Globus pallidus (tissue), 1 donor: ENCODE measurements at regions not wholly inside any gene's neighbourhood (a gene's known extent, or its start where the extent isn't known, plus 50 kb on each side); places are given as distances from the start of the nearest gene placed in this dataset.
A peak's percentile ranks its signal among the peaks of the same experiment; 100 is the strongest.

Source experiments
- DNase-seq: peaks from one replicate; pipeline ENCODE4 v3.0.0-alpha.2; 2015; ENCODE audit warnings: low spot score

- DNase-seq, result no peak
Measured at GRCh38 chr16:64540434-64540833, 581.4 kb downstream of the CDH11 start.

DNA sequence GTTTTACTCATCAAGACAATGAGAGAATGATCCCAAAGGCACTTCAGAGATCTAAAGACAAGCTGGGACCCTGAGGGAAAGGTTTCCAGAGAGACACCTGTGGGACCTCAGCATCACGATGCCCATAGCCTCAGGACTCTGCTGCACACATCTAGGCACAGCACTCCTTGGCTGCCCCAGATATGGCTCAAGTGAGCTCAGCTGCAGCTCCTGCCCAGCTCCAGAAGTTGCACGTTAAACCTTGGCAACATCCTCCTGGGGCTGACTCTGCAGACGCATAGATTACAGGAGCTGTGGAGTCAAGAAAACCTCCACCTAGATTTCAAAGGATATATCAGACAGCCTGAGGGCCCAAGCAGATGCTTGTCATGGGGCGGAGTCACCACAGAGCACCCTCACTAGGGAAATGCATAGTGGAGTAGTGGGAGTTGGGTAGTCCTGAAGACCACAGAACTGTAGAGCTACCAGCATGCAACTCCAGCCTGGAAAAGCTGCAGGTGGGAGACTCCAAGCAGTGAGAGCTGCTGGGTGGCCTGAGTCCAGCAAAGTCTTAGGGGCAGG is 582.0 kb downstream of the CDH11 start:
- no peak for DNase-seq

GRCh38 chr16:64534180-64534780 is 587.6 kb downstream of the CDH11 start:
- DNase-seq, result no peak

DNA sequence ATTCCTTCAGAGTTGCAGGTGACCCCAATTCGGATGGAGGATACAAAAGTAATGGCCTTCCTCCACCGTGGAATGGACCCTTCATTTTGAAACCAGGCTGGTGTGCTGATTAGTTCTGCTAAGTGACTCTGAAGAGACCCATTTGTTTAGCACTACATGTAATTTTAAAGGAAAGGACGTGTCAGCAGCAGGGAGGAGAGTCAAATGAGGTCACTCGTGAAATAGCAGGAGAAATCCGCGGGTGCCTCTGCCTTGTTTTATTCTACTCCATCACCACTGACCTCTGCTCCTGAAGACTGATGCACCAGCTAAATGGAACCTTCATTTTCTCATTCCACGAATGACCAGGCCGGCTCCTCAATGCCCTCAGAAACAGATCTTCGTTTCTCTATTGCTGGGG is 589.2 kb downstream of the CDH11 start:
- DNase-seq, result no peak

- no peak for DNase-seq
Measured at GRCh38 chr16:64532117-64532516, 589.7 kb downstream of the CDH11 start.

GRCh38 chr16:64531401-64531800 is 590.5 kb downstream of the CDH11 start:
- DNase-seq, result no peak

DNA sequence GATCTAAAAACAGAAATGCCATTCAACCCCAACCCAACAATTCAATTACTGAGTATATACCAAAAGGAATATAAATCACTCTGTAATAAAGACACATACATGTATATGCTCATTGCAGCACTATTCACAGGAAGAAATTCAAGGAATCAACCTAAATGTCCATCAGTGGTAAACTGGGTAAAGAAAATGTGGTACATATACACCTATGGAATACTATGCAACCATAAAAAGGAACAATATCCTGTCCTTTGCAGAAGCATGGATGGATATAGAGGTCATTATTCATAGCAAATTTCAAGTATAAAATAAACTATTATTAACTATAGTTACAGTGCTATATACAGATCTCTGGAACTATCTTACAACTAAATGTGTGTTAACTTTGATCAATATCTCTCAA is 599.3 kb downstream of the CDH11 start:
- no peak for DNase-seq

- DNase-seq, result no peak
Measured at GRCh38 chr16:64513871-64514270, 608.0 kb downstream of the CDH11 start.

GRCh38 chr16:64507240-64508024 is 614.4 kb downstream of the CDH11 start:
- DNase-seq, result no peak

GRCh38 chr16:64499211-64499610 is 622.7 kb downstream of the CDH11 start:
- no peak for DNase-seq

DNA sequence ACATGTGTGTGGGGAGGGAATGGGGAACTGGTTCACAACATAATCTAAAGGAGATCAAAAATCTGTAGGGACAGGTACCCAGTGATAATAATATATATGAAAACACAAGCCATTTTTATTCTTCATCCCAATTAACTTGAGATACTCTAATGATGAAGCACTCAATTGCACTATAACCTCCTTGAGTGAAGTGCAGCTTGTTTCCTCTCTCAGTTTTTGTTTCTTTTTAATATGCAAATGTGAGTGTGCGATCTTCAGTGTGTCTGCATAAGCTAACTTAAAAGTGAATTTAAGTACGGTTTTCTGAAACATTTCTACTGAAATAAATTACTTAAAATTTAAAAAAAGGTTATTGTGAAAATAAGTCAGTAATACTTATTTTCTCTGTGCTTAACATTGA is 623.5 kb downstream of the CDH11 start:
- DNase-seq, result no peak

DNA sequence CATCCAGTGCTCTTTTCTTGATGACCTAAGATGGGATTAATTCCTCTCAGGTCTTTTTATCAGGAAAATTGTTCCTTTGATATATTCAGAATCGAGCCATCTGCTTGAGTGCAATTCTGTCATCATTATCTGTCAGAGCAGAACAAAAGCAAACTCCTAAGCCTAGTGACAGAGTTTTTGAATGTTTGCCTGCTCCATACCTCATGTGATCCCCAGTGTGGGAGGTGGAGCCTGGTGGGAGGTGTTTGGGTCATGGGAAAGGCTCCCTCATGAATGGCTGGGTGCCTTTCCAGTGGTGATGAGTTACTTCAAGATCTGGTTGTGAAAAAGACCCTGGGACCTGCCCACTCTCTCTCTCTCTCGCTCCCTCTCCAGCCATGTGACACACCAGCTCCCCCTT is 628.2 kb downstream of the CDH11 start:
- no peak for DNase-seq

GRCh38 chr16:64489449-64489848 is 632.4 kb downstream of the CDH11 start:
- peak; percentile 13 for DNase-seq

DNA sequence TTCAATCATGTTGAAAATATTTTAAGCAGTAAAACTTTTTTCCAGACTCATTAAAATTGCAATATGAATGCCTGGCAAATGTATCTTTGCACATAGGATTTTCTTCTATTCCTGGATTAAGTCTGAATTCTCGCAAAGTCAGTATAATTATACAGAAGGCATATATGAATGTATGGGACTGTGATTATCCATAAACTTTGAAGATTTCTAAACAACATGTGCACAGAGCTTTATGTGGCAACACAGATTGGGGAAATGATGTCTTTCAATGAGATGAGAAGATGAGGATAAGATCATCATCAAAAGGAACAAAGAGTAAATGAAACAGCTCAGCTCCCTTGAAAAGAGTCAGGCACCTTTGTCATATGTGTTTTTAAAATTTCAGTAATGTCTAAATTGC is 635.3 kb downstream of the CDH11 start:
- DNase-seq, result no peak

GRCh38 chr16:64481497-64481896 is 640.4 kb downstream of the CDH11 start:
- DNase-seq, result no peak

GRCh38 chr16:64478252-64478906 is 643.5 kb downstream of the CDH11 start:
- DNase-seq, result no peak

- DNase-seq, result peak; percentile 17
Measured at GRCh38 chr16:64475627-64476351, 646.1 kb downstream of the CDH11 start.

GRCh38 chr16:64470916-64471315 is 650.9 kb downstream of the CDH11 start:
- no peak for DNase-seq

GRCh38 chr16:64469906-64470702 is 651.8 kb downstream of the CDH11 start:
- DNase-seq, result no peak

- no peak for DNase-seq
Measured at GRCh38 chr16:64469351-64469750, 652.5 kb downstream of the CDH11 start.

DNA sequence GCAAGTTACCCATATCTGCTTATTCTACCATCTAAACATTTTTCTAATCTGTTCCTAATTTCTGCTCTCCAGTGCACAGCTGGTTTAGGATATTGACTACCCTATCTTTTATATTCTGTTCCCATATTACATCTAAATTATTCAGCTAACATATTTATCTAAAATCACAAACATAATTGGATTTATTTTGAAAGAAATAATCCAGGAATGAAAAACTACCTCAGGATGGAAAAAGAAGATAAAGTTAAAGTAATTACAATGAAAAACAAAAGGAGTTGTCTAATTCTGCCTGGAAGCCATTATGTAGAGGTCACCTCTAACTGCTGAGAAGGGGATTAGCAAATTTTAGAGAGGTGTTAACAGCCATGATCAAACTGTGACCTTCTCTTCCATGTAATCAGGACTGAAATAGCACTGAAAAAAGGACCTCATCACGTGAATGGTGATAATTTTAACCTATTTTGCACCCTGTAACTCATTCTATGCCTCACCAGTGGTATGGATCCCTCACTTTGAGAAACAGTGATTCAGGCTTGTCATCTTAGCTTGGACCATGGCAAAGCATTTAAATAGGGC is 653.3 kb downstream of the CDH11 start:
- no peak for DNase-seq
